VCaP (cell line): ENCODE measurements at regions not wholly inside any gene's neighbourhood (a gene's known extent, or its start where the extent isn't known, plus 50 kb on each side); places are given as distances from the start of the nearest gene placed in this dataset.

ENCODE experiments used
- H3K27ac ChIP-seq: fragments of 450-650 bp; 2 replicates; pipeline ENCODE4 v1.5.1; 2017
- TF ChIP-seq, protein P1 (sequence below): fragments of 450-650 bp; conservative IDR thresholded peaks from 2 replicates; pipeline ENCODE4 v1.5.1; 2017; ENCODE audit warnings: mild to moderate bottlenecking, moderate library complexity

DNA sequence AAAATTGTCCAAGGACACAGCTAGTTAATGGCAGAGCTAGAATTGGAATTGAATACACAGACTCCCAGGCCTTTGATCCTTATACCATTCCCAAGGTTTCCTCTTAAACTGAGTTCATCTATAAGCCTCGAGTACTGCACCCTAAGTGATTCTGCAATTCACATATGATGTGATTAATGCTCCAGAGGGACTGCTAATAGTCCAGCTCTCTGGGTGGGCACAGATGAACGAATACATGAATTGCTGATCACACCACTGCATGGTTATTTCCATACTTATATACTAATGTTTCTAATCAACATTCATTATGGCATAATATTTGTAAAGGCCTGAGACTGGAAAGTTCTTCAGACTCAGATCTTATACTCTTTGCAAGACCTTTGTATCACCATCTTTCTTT lies 101.8 kb downstream of the NUFIP1 start:
- peak overlapping the region; percentile 67 for H3K27ac ChIP-seq
- TF ChIP-seq, protein P1, sequence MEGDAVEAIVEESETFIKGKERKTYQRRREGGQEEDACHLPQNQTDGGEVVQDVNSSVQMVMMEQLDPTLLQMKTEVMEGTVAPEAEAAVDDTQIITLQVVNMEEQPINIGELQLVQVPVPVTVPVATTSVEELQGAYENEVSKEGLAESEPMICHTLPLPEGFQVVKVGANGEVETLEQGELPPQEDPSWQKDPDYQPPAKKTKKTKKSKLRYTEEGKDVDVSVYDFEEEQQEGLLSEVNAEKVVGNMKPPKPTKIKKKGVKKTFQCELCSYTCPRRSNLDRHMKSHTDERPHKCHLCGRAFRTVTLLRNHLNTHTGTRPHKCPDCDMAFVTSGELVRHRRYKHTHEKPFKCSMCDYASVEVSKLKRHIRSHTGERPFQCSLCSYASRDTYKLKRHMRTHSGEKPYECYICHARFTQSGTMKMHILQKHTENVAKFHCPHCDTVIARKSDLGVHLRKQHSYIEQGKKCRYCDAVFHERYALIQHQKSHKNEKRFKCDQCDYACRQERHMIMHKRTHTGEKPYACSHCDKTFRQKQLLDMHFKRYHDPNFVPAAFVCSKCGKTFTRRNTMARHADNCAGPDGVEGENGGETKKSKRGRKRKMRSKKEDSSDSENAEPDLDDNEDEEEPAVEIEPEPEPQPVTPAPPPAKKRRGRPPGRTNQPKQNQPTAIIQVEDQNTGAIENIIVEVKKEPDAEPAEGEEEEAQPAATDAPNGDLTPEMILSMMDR, result no peak

DNA sequence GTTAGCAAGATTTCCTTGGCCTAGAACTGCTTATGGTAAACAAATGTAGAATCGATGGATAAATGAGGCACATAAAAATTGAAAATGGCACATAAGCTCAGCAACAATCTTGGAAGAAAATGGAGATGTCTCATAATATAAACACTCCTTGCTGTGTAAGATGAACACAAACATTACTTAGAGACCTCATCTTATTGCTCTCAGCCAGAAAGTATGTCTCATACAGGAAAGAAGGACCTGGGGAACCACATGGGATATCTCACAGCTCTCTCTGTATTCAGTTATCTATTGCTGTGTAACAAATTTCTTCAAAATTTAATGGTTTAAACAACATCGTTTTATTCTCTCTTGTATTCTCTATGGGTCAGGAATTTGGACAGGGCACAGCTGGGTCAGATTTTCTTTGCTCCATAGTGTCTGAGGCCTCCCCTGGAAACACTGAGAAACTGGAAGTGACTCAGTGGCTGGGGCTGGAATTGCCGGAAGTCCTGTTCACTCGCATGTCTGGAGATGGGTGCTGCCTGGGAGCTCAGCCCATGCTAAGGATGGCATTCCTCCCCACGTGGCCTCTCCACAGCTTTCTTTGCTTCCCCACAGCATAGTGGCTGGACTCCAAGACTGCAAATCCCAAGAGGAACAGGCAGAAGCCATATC lies 105.1 kb downstream of the NUFIP1 start:
- no peak overlapping the region for H3K27ac ChIP-seq
- TF ChIP-seq, protein P1, result no peak

DNA sequence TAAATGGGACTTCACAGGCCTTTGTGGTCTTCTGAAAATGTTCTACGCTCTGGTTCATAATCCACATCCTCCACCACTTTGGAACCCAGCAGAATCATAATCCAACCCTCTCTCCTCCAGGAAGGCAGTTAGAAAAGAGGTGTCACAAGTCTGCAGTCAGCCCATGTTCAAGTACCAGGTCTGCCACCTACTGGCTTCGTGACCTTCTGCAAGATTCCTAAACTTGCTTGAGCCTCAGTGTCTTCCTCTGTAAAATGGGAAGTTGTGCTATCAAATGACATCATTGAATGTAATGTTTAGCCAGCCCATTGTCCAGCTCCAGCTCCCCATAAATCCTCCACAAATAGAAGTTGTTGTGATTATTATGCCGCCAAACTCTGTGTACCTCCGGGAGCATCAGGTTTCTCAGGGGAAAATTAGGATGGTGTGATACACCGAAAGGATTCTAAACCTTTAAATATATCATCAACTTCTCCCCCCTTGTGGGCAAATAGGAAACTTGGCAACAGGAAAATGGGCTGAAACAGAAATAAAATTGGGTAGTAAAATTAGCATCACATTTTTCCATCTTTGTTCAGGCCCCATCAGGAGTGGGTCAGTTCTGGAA lies 109.7 kb downstream of the NUFIP1 start:
- H3K27ac ChIP-seq, result no peak overlapping the region
- TF ChIP-seq, protein P1, result peak; percentile 59

DNA sequence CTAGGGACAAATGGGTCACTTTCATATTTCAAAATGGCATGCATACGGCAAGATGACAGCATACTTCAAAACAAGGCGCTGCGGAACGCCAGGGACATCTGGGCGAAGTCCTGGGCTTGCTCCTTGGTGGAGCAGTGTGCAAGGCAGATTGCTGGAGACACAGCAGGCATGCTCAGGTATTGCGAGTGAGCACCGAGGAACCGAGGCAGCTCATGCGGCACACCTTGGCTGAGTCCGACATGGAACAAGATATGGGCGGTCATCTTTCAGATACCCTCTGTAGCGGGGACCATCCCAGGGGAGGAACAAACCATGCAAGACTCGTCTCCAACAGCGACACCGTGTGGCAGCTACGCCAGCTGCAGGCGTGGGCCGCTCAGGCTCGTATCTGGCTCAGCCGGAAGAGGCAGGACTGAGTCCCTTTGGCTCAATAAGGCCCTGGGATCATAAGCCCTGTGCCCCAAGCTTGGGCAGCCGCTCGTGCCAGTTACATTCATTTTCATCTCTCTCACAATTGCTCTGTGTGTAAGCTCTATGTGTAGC lies 112.4 kb downstream of the NUFIP1 start:
- TF ChIP-seq, protein P1, result no peak
- H3K27ac ChIP-seq, result no peak overlapping the region

DNA sequence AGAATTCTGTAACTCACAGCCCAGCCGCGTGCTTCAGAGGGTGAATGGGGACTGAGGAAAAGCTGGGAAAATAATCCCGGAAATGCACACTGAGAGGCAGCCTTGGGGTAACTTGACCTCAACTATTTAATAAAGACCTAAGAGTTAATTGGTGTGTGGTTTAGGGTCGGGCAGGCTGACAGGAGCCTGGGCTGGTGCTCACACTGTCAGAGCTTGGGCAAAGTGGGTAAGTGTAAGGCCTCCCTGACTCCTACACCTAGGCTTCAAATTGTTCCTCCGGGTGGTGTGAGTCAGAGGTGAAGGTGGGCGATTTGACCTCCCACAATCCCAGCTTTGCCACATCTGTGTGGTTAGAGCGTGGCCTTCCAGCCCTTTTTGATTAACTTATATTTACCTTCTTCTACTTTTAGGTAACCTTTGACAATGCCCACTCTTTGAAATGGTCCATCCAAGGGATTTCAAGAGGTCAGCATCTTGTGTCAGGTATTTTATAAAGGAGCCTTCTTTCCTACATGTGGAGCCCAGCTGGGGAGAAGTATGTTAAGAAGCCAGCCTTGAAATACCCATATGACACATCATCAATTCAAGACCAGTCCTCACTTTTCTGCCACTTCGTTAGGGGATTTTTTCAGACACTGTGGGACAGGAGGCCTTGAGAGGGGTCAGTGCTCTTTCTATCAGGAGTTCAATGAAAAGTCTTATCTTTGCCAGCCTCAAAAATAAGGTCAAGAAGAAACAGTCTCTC lies 114.2 kb downstream of the NUFIP1 start:
- TF ChIP-seq, protein P1, result no peak
- no peak overlapping the region for H3K27ac ChIP-seq

DNA sequence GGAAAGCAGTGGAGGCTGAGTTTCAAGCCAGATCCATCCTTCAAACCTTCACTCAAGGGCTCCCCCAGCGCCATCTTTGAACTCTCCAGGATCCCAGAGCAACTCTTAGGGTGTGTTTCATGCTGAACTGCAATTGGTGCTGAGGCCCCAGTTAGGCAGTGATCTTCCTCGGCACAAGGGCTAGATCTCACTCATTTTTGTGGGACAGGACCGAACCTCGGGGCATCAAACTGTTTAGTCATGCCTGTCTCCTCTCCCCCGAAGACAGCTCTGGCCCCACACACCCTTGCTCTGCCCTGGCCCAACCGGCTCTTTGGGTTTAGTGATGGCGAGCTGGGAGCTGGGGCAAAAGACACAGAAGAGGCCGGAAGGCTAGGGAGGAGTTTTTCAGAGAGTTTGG lies 115.1 kb downstream of the NUFIP1 start:
- TF ChIP-seq, protein P1, result no peak
- no peak overlapping the region for H3K27ac ChIP-seq

DNA sequence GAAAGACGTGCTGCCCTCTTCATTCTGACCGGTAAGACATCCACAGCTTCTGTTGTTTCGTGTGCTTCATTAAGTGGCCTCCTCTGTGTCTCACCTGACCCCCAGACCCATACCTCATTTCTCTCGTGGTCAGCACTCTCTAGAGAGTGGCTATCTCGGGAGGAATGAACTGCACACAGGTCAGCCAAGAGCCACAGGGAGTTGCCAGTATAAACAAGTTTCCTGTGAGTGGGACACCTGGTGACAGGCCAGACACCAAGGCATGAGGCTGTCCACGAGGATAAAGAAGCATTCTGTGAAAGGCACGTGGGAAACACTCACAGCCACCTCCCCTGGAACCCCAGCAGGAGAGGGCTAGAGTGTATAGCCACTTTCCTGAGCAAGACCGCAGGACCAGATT lies 115.8 kb downstream of the NUFIP1 start:
- no peak overlapping the region for H3K27ac ChIP-seq
- TF ChIP-seq, protein P1, result no peak
